GM12865 (cell line): ENCODE measurements at regions not wholly inside any gene's neighbourhood (a gene's known extent, or its start where the extent isn't known, plus 50 kb on each side); places are given as distances from the start of the nearest gene placed in this dataset.

Experiments used
- DNase-seq: peaks from one replicate; pipeline ENCODE4 v3.0.0; 2010; ENCODE audit warnings: low read depth
- H3K4me3 ChIP-seq: 2 replicates; pipeline ENCODE4 v1.5.1; 2011; ENCODE audit warnings: mild to moderate bottlenecking, low read depth, low read length, control low read depth
- CTCF ChIP-seq: IDR thresholded peaks from 2 replicates; pipeline ENCODE4 v1.5.1; 2011; ENCODE audit warnings: low read length, control low read depth, low read depth, inconsistent platforms; ENCODE audit not compliant: insufficient read depth; ENCODE audit errors: missing control alignments

- no peak for TF ChIP-seq CTCF
- no peak overlapping the region for H3K4me3 ChIP-seq
These were observed 339.6 kb upstream of the CCNH start for GRCh38 chr5:87752362-87752761.

GRCh38 chr5:87751824-87752223, 339.1 kb upstream of the CCNH start:
- DNase-seq: no peak
- TF ChIP-seq CTCF: no peak
- no peak overlapping the region for H3K4me3 ChIP-seq

More at GRCh38 chr5:87752362-87752761, 339.6 kb upstream of the CCNH start:
- DNase-seq: no peak

GRCh38 chr5:87746891-87747377, 334.2 kb upstream of the CCNH start:
- no peak for TF ChIP-seq CTCF
- DNase-seq: no peak
- H3K4me3 ChIP-seq: no peak overlapping the region

- no peak overlapping the region for H3K4me3 ChIP-seq
- no peak for DNase-seq
- no peak for TF ChIP-seq CTCF
These were observed 333.6 kb upstream of the CCNH start for GRCh38 chr5:87746341-87746740.

GRCh38 chr5:87741881-87742280, 329.2 kb upstream of the CCNH start:
- H3K4me3 ChIP-seq: no peak overlapping the region
- DNase-seq: no peak
- TF ChIP-seq CTCF: no peak

- DNase-seq: no peak
- TF ChIP-seq CTCF: no peak
- no peak overlapping the region for H3K4me3 ChIP-seq
These were observed 323.2 kb upstream of the CCNH start for GRCh38 chr5:87735923-87736322.

GRCh38 chr5:87733897-87734296, 321.2 kb upstream of the CCNH start:
- no peak for TF ChIP-seq CTCF
- no peak overlapping the region for H3K4me3 ChIP-seq
- DNase-seq: no peak
